GM12891 (cell line): ENCODE measurements at regions not wholly inside any gene's neighbourhood (a gene's known extent, or its start where the extent isn't known, plus 50 kb on each side); places are given as distances from the start of the nearest gene placed in this dataset.
A peak's percentile ranks its signal among the peaks of the same experiment; 100 is the strongest.

Experiments
- DNase-seq: peaks from one replicate; pipeline ENCODE4 v3.0.0; 2011; ENCODE audit warnings: low spot score; ENCODE audit not compliant: insufficient read length
- FAIRE-seq: peaks from 2 replicates; lab custom pipeline; 2011; peaks lifted over from hg19 to GRCh38; lab: Jason Lieb, UNC
- PAX5 ChIP-seq: IDR thresholded peaks from 2 replicates; pipeline ENCODE4 v1.6.1; 2011; ENCODE audit warnings: low read length, moderate library complexity, mild to moderate bottlenecking; ENCODE audit not compliant: insufficient read depth, severe bottlenecking
- POLR2A ChIP-seq: IDR thresholded peaks from 2 replicates; pipeline ENCODE4 v1.6.1; 2011; ENCODE audit warnings: low read depth, low read length, control low read depth
- POLR2AphosphoS5 ChIP-seq: IDR thresholded peaks from 2 replicates; pipeline ENCODE4 v1.6.1; 2011; ENCODE audit warnings: low read depth, low read length, control low read depth
- POU2F2 ChIP-seq: IDR thresholded peaks from 2 replicates; pipeline ENCODE4 v1.6.1; 2011; ENCODE audit warnings: low read depth, mild to moderate bottlenecking, control low read depth, low read length, moderate library complexity
- SPI1 ChIP-seq: IDR thresholded peaks from 2 replicates; pipeline ENCODE4 v1.6.1; 2011; ENCODE audit warnings: low read depth, low read length, control low read depth
- TAF1 ChIP-seq: IDR thresholded peaks from 2 replicates; pipeline ENCODE4 v1.6.1; 2011; ENCODE audit warnings: low read depth, low read length, control low read depth

DNA sequence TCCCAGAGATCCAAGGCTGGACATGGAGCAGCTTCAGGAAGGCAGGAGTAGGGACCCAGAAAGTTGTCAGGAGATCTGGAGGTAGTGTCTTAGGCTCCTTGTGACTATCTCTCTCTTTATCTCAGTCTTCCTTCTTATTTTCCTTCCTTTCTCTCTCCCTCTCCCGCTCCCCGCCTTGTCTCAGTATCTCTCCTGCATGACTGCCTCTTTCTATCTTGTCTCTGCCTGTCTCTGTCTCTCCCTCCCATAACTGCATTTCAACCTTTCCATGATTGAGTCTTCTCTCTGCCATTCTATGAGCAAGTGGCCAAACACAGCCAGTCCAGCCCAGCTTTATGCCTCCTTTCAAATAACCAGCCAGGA is 61.0 kb upstream of the NEK6 start:
- DNase-seq, result no peak
- TF ChIP-seq TAF1, result no peak
- no peak for TF ChIP-seq POU2F2
- TF ChIP-seq POLR2A, result no peak
- no peak for TF ChIP-seq SPI1
- no peak for TF ChIP-seq POLR2AphosphoS5
- TF ChIP-seq PAX5, result no peak
- no peak for FAIRE-seq

DNA sequence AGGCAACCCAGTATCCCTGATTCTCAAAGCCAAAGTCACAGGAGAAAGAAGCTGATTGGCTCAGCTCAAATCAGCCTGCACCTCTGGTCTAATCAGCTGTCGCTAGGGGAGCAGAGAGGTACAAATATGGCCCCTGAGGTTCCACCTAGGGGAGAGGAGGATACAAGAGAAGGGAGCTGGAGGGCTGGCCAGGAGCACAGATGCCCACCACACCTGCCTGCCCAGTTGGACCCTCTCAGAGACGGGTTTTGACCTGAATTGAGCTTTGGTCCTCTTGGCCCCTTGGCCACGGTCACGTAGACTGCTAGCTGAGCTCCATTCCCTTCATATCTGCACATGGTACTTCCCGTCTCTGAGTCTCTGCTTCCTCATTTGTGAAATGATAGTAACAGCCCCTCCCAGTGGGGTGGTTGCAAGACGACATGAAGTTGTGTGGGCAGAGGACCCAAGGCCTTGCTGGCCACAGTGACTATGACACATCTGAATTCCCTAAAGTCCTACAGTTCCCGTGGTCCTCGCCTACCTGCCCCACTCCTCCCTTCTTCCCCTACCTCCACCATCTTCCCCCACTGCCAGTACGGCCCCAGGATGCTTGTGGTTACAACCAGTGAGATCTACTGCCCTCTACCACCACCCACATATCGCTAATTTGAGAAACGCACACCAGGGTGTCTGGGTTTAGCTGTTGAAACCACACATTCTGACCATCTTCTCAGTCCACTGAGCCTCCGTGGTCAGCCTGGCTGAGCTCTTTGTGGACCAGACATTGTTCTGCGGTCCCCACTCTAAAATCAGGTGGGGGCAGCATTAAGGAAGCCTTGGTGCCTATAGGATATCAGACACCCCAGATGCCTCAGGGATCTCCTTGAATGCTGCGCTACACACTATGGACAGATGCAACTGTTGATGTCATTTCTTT is 60.3 kb upstream of the NEK6 start:
- DNase-seq (no peak), FAIRE-seq (peak; percentile 98)
- TF ChIP-seq POLR2AphosphoS5 (peak; percentile 82), SPI1 (peak; percentile 90), POLR2A (peak; percentile 92), PAX5 (no peak), POU2F2 (peak; percentile 78; the same call in 1 of the 2 replicates), TAF1 (peak; percentile 63; the same call in 1 of the 2 replicates)

DNA sequence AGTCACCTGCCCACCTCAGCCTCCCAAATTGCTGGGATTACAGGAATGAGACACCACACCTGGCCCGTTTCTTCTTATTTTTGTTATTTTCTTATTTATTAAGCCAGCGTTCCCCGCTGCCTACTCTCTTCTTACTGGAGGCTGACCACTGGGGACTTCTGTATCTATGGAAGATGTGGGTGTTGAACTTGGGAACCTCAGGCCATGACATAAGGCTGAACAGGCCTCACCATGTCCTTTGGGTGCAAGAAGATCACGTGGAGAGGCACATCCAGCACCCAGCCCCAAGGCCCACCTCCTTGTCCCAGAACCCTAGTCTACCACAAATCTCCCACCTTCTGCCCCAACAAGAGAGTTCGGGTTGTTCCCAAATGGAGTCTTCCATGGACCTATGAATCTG is 59.4 kb upstream of the NEK6 start:
- DNase-seq, result no peak
- no peak for TF ChIP-seq TAF1
- TF ChIP-seq SPI1, result no peak
- TF ChIP-seq PAX5, result no peak
- no peak for TF ChIP-seq POLR2A
- TF ChIP-seq POLR2AphosphoS5, result no peak
- no peak for TF ChIP-seq POU2F2

DNA sequence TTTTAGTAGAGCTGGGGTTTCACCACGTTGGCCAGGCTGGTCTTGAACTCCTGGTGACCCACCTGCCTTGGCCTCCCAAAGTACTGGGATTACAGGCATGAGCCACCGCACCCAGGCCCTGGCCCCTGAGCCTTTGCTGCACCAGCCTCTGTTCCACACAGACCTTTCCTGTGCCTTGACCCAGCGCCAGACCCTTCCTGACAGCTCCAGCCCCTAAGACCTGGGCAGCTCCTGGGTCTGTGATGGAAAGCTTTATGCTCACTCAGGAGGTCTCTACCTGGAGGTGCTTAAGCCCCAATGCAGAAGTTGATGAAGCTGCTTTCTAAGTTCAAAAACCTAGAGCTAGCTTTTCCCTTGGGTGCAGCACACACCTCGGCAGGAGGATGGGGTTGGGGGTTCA is 58.8 kb upstream of the NEK6 start:
- FAIRE-seq (no peak), DNase-seq (no peak)
- no peak for TF ChIP-seq POLR2AphosphoS5
- no peak for TF ChIP-seq TAF1
- TF ChIP-seq POU2F2, result no peak
- no peak for TF ChIP-seq PAX5
- no peak for TF ChIP-seq POLR2A
- no peak for TF ChIP-seq SPI1

More for the DNA sequence above, 59.4 kb upstream of the NEK6 start:
- FAIRE-seq, result no peak

DNA sequence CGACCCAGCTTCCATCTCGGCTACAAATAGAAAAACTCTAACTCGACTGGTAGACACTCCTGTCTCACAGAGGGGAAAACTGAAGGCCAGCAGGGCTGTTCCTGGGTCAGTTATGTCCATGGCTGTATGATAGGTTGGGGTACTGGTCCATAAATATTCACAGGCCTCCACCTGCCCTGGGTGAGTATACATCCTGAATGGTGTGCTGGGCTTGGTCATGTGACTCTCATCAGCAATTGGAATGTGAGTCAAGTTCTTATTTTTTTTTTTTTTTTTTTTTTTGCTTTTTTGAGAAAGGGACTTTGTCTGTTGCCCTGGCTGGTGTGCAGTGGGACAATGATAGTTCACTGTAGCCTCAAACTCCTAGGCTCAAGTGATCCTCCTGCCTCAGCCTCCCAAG is 58.3 kb upstream of the NEK6 start:
- no peak for TF ChIP-seq POLR2A
- TF ChIP-seq TAF1, result no peak
- TF ChIP-seq SPI1, result no peak
- TF ChIP-seq POLR2AphosphoS5, result no peak
- no peak for TF ChIP-seq PAX5
- TF ChIP-seq POU2F2, result no peak
- DNase-seq (no peak), FAIRE-seq (no peak)

DNA sequence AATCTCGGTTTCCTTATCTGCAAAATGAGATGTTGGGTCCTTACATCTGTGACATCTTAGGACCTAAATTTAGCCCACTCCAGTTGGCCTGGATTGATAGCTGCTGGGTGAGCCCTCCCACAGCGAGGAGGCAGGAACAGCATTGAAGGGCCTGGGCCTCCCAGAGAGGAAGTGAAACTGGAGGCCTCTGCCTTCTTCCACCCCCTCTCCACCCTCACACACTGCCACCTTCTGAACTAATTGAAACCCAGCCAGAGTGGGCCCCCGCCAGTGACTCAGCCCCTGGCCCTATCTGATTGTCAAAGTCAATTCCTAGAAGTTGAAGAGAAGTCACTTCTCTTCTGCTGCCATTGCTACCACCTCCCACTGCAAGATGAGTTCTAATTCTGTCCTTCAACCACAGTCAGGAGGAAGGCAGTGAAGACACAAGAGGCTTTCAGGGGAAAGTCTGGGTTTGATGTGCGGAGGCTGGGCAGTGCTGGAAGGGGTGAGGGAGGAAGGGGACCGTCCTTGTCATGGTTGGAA is 55.2 kb upstream of the NEK6 start:
- DNase-seq (no peak), FAIRE-seq (peak; percentile 91)
- TF ChIP-seq POU2F2, result peak; percentile 82
- peak; percentile 71 for TF ChIP-seq POLR2AphosphoS5
- peak; percentile 76 for TF ChIP-seq PAX5
- TF ChIP-seq TAF1, result peak; percentile 55
- TF ChIP-seq POLR2A, result peak; percentile 67; the same call in 1 of the 2 replicates
- TF ChIP-seq SPI1, result peak; percentile 100

DNA sequence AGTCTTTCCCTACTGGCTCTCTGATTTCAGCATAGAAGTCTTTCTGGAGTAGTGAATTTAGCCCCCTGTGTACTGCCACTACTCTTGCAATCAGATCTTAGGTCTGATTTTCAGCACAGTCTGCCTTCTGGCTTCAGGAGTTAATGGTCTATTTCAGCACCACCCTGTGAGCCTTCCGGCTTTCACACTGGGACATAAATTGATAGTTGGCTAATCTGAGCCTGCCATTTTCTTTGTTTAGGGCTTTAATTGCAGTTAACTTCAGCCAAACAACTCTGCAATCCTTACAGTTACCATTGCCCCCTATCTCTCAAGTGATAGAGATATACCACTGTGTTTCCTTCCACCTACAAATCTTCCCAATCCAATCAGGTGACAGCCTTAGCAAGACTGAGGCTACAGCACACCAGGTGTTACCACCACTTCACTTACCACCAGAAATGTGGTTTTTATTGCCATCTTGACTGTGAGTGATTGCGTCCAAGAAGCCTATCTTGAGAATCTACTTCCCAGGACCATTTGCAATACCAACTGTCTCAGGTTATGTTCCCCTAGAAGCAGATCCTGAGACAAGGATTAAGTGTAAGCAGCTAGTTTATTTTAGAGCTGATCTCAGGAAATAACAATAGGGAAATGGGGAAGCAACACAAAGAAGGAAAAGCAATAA is 51.9 kb upstream of the NEK6 start:
- no peak for DNase-seq
- TF ChIP-seq SPI1 (no peak), POU2F2 (no peak), POLR2A (no peak)
- FAIRE-seq, result peak; percentile 20

DNA sequence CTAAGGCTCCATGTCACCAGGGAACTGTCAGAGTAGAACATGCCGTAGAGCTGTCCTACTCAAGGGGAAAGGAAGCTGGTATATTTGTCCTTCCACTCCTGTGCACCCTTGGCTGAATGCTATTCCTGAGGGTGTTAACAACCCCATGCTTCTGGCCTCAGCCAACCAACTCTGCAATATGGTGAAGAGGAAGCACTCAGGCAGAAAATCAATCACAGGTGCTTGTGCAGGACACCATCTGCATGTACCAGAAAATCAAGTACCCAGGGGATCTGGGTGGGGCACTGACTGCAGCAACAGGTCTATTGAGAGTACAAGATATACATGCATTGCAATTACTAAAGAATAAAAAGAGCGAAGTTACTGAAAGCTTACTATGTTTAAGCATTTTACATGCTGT is 51.4 kb upstream of the NEK6 start:
- TF ChIP-seq PAX5 (no peak), SPI1 (no peak), POLR2A (no peak), POLR2AphosphoS5 (no peak), TAF1 (no peak), POU2F2 (no peak)
- DNase-seq (no peak), FAIRE-seq (no peak)
